ENCODE measurements at regions not wholly inside any gene's neighbourhood (a gene's known extent, or its start where the extent isn't known, plus 50 kb on each side); places are given as distances from the start of the nearest gene placed in this dataset.
"Not testable (repeated sequence)": the region's sequence is repeated elsewhere in the genome, so short reads cannot be mapped to it uniquely, and the experiment has no call there.

GRCh38 chr17:13862346-13862745 is 207.0 kb upstream of the COX10 start:
- DNase-seq (ENCODE audit: low read depth in 4 of 4, low spot score in 3 of 4): no peak

- DNase-seq (ENCODE audit: low read depth in 4 of 4, low spot score in 3 of 4): no peak
Observed at GRCh38 chr17:13863436-13863835, 205.9 kb upstream of the COX10 start.

- DNase-seq (ENCODE audit: low read depth in 4 of 4, low spot score in 3 of 4): no peak
Observed at GRCh38 chr17:13864521-13864920, 204.8 kb upstream of the COX10 start.

- peak in 2 of 4 donors; percentile 10 to 18 for DNase-seq (ENCODE audit: low read depth in 4 of 4, low spot score in 3 of 4)
Observed at GRCh38 chr17:13865650-13866049, 203.7 kb upstream of the COX10 start.

GRCh38 chr17:13869331-13869940 is 199.9 kb upstream of the COX10 start:
- no peak for DNase-seq (ENCODE audit: low read depth in 4 of 4, low spot score in 3 of 4)

GRCh38 chr17:13871261-13871660 is 198.0 kb upstream of the COX10 start:
- no peak for DNase-seq (ENCODE audit: low read depth in 4 of 4, low spot score in 3 of 4)

GRCh38 chr17:13874134-13874533 is 195.2 kb upstream of the COX10 start:
- no peak for DNase-seq (ENCODE audit: low read depth in 4 of 4, low spot score in 3 of 4)

- DNase-seq (ENCODE audit: low read depth in 4 of 4, low spot score in 3 of 4): no peak
Observed at GRCh38 chr17:13874817-13875216, 194.5 kb upstream of the COX10 start.

- DNase-seq (ENCODE audit: low read depth in 4 of 4, low spot score in 3 of 4): no peak
Observed at GRCh38 chr17:13879961-13880466, 189.3 kb upstream of the COX10 start.

- DNase-seq (ENCODE audit: low read depth in 4 of 4, low spot score in 3 of 4): no peak
Observed at GRCh38 chr17:13883659-13884058, 185.6 kb upstream of the COX10 start.

- no peak for DNase-seq (ENCODE audit: low read depth in 4 of 4, low spot score in 3 of 4)
Observed at GRCh38 chr17:13884347-13884746, 185.0 kb upstream of the COX10 start.

GRCh38 chr17:13885550-13885949 is 183.8 kb upstream of the COX10 start:
- DNase-seq (ENCODE audit: low read depth in 4 of 4, low spot score in 3 of 4): no peak

- no peak for DNase-seq (ENCODE audit: low read depth in 4 of 4, low spot score in 3 of 4)
Observed at GRCh38 chr17:13885953-13886889, 183.1 kb upstream of the COX10 start.

- peak in 2 of 4 donors; percentile 7 to 12 for DNase-seq (ENCODE audit: low read depth in 4 of 4, low spot score in 3 of 4)
Observed at GRCh38 chr17:13888056-13888609, 181.2 kb upstream of the COX10 start.

GRCh38 chr17:13908971-13909370 is 160.3 kb upstream of the COX10 start:
- DNase-seq (ENCODE audit: low read depth in 4 of 4, low spot score in 3 of 4): not testable (repeated sequence)

- DNase-seq (ENCODE audit: low read depth in 4 of 4, low spot score in 3 of 4): no peak
Observed at GRCh38 chr17:13909901-13910519, 159.3 kb upstream of the COX10 start.

GRCh38 chr17:13917634-13918033 is 151.7 kb upstream of the COX10 start:
- DNase-seq (ENCODE audit: low read depth in 4 of 4, low spot score in 3 of 4): no peak

GRCh38 chr17:13918247-13918646 is 151.1 kb upstream of the COX10 start:
- no peak for DNase-seq (ENCODE audit: low read depth in 4 of 4, low spot score in 3 of 4)

- DNase-seq (ENCODE audit: low read depth in 4 of 4, low spot score in 3 of 4): no peak
Observed at GRCh38 chr17:13919818-13920217, 149.5 kb upstream of the COX10 start.

GRCh38 chr17:13920413-13920812 is 148.9 kb upstream of the COX10 start:
- DNase-seq (ENCODE audit: low read depth in 4 of 4, low spot score in 3 of 4): no peak

Data from right renal pelvis (tissue), 4 donors.